Esophagus muscularis mucosa (tissue), 3 donors: ENCODE measurements at regions not wholly inside any gene's neighbourhood (a gene's known extent, or its start where the extent isn't known, plus 50 kb on each side); places are given as distances from the start of the nearest gene placed in this dataset.

ENCODE experiments used
- POLR2A ChIP-seq: fragments of 450-650 bp; IDR thresholded peaks from one replicate; pipeline ENCODE4 v1.6.1; 2017; ENCODE audit warnings: antibody characterized with exemption, moderate library complexity, mild to moderate bottlenecking, low read depth
- POLR2AphosphoS5 ChIP-seq, 2 donors: sonication (generic); formaldehyde crosslinking; IDR thresholded peaks; one replicate each; pipeline ENCODE4 v1.6.1; 2017; ENCODE audit warnings: antibody characterized with exemption in 2 of 2
- TF ChIP-seq, protein P1 (sequence below), 3 experiments: fragments of 200-600 bp in 2 of 3; fragments of 450-650 bp in 1 of 3; sonication (generic) in 2 of 3; IDR thresholded peaks; one replicate each; pipeline ENCODE4 v1.5.1; 2017 to 2019; ENCODE audit warnings: antibody characterized with exemption in 3 of 3, mild to moderate bottlenecking in 2 of 3, moderate library complexity in 1 of 3

DNA sequence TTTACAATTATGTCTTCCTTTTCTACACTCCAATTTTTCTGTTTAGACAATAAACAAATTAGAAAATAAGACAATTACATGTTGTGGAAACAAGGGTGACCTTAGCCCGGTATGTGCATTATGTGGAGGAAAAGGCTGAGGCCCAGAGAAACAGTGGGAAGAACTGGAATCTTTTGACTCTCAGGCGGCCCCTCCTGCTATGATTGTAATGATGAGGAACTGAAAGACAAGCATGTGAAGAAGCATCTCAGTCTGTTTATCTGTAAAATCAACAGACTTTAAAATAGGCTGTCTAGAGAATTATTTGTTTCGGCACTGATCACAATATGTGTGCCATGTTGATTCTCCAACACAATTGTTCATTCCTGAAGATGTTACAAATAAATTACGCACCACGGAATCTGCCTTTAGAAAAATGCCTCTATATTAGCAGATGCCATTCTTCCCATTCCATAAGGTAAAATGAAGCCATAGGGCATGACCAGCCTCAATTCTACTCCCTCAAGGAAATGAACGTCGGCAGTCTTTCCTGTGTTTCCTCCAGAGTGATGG lies 1201.6 kb upstream of the CITED2 start:
- TF ChIP-seq, protein P1, sequence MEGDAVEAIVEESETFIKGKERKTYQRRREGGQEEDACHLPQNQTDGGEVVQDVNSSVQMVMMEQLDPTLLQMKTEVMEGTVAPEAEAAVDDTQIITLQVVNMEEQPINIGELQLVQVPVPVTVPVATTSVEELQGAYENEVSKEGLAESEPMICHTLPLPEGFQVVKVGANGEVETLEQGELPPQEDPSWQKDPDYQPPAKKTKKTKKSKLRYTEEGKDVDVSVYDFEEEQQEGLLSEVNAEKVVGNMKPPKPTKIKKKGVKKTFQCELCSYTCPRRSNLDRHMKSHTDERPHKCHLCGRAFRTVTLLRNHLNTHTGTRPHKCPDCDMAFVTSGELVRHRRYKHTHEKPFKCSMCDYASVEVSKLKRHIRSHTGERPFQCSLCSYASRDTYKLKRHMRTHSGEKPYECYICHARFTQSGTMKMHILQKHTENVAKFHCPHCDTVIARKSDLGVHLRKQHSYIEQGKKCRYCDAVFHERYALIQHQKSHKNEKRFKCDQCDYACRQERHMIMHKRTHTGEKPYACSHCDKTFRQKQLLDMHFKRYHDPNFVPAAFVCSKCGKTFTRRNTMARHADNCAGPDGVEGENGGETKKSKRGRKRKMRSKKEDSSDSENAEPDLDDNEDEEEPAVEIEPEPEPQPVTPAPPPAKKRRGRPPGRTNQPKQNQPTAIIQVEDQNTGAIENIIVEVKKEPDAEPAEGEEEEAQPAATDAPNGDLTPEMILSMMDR (IDR thresholded peaks at IDR 0.05) = no peak
- no peak for TF ChIP-seq POLR2A
- TF ChIP-seq POLR2AphosphoS5 (IDR thresholded peaks at IDR 0.05) = no peak
